GM23338 (cell line): ENCODE measurements at regions not wholly inside any gene's neighbourhood (a gene's known extent, or its start where the extent isn't known, plus 50 kb on each side); places are given as distances from the start of the nearest gene placed in this dataset.

Source experiments
- ATAC-seq: fragments of 200-7000 bp; cut with Tn5 transposase; 3 replicates; pipeline ENCODE4 v1.9.1; 2020
- DNase-seq: peaks from one replicate; pipeline ENCODE4 v3.0.0-alpha.2; 2015; ENCODE audit warnings: low spot score
- H2AFZ ChIP-seq: fragments of 200-600 bp; sonication (generic); 2 replicates; pipeline ENCODE4 v1.8.0; 2016; ENCODE audit warnings: antibody characterized with exemption, mild to moderate bottlenecking, moderate library complexity
- H3F3A ChIP-seq: fragments of 200-600 bp; sonication (generic); replicated peaks from 2 replicates; pipeline ENCODE4 v1.8.0; 2017; ENCODE audit warnings: antibody characterized with exemption, mixed run types, low read depth
- H3K27ac ChIP-seq: fragments of 200-600 bp; sonication (generic); 2 replicates; pipeline ENCODE4 v1.6.1; 2016; ENCODE audit warnings: low read depth
- H3K27me3 ChIP-seq: fragments of 200-600 bp; sonication (generic); 2 replicates; pipeline ENCODE4 v1.8.0; 2016; ENCODE audit warnings: mild to moderate bottlenecking, mixed run types, moderate library complexity; ENCODE audit not compliant: insufficient read depth
- H3K36me3 ChIP-seq: fragments of 200-600 bp; sonication (generic); 2 replicates; pipeline ENCODE4 v1.8.0; 2016; ENCODE audit warnings: mild to moderate bottlenecking; ENCODE audit not compliant: insufficient read depth
- H3K4me1 ChIP-seq: fragments of 200-600 bp; sonication (generic); 2 replicates; pipeline ENCODE4 v1.8.0; 2016; ENCODE audit warnings: mild to moderate bottlenecking, moderate library complexity; ENCODE audit not compliant: insufficient read depth
- H3K4me2 ChIP-seq: fragments of 200-600 bp; sonication (generic); 2 replicates; pipeline ENCODE4 v1.7.1; 2017; ENCODE audit warnings: mixed run types
- H3K4me3 ChIP-seq: fragments of 200-600 bp; sonication (generic); 2 replicates; pipeline ENCODE4 v1.6.1; 2016; ENCODE audit warnings: mixed run types
- H3K79me2 ChIP-seq: fragments of 200-600 bp; sonication (generic); replicated peaks from 2 replicates; pipeline ENCODE4 v1.8.0; 2017; ENCODE audit warnings: mild to moderate bottlenecking; ENCODE audit not compliant: insufficient read depth
- H3K9me2 ChIP-seq: fragments of 200-600 bp; sonication (generic); 2 replicates; pipeline ENCODE4 v1.8.0; 2017; ENCODE audit not compliant: insufficient read depth
- H4K20me1 ChIP-seq: fragments of 200-600 bp; sonication (generic); replicated peaks from 2 replicates; pipeline ENCODE4 v1.8.0; 2017; ENCODE audit warnings: mild to moderate bottlenecking; ENCODE audit not compliant: insufficient read depth
- H3K27ac Mint-ChIP-seq: 2 replicates; pipeline ENCODE4 v1.8.0; 2020; ENCODE audit warnings: inconsistent platforms, mild to moderate bottlenecking, moderate library complexity, mixed read lengths
- H3K27me3 Mint-ChIP-seq: 3 replicates; pipeline ENCODE4 v1.8.0; 2022; ENCODE audit warnings: low read depth, mild to moderate bottlenecking, moderate library complexity, mixed read lengths, inconsistent platforms; ENCODE audit not compliant: insufficient read depth, poor library complexity
- H3K36me3 Mint-ChIP-seq: 3 replicates; pipeline ENCODE4 v1.8.0; 2021; ENCODE audit warnings: low read depth, mild to moderate bottlenecking, inconsistent platforms, moderate library complexity, mixed read lengths
- H3K4me1 Mint-ChIP-seq: 3 replicates; pipeline ENCODE4 v1.8.0; 2020; ENCODE audit warnings: mild to moderate bottlenecking, inconsistent platforms, mixed read lengths
- H3K4me3 Mint-ChIP-seq: 3 replicates; pipeline ENCODE4 v1.8.0; 2021; ENCODE audit warnings: moderate library complexity, mild to moderate bottlenecking, inconsistent platforms, mixed read lengths
- H3K9me3 Mint-ChIP-seq: 3 replicates; pipeline ENCODE4 v1.8.0; 2020; ENCODE audit warnings: moderate library complexity, mild to moderate bottlenecking, inconsistent platforms, mixed read lengths
- CREB1 ChIP-seq: fragments of 250-450 bp; sonication (Bioruptor Pico); IDR thresholded peaks from 2 replicates; pipeline ENCODE4 v1.5.0; 2020; ENCODE audit warnings: low read depth, mild to moderate bottlenecking, moderate library complexity
- EZH2 ChIP-seq: fragments of 200-600 bp; sonication (generic); IDR thresholded peaks from one replicate; pipeline ENCODE4 v1.8.0; 2017; ENCODE audit warnings: antibody characterized with exemption, mild to moderate bottlenecking, low read depth; ENCODE audit not compliant: unreplicated experiment
- EZH2phosphoT487 ChIP-seq: fragments of 200-600 bp; sonication (generic); IDR thresholded peaks from one replicate; pipeline ENCODE4 v1.8.1; 2018; ENCODE audit warnings: antibody characterized with exemption; ENCODE audit not compliant: unreplicated experiment
- JUNB ChIP-seq: IDR thresholded peaks from one replicate; pipeline ENCODE4 v1.6.1; 2016; ENCODE audit warnings: antibody characterized with exemption; ENCODE audit not compliant: unreplicated experiment
- NANOG ChIP-seq: IDR thresholded peaks from 2 replicates; pipeline ENCODE4 v1.6.1; 2016; ENCODE audit warnings: antibody characterized with exemption, borderline replicate concordance
- POLR2AphosphoS5 ChIP-seq: IDR thresholded peaks from 2 replicates; pipeline ENCODE4 v1.6.1; 2016; ENCODE audit warnings: antibody characterized with exemption, low read depth
- STAT1 ChIP-seq: IDR thresholded peaks from one replicate; pipeline ENCODE4 v1.6.1; 2016; ENCODE audit warnings: antibody characterized with exemption; ENCODE audit not compliant: unreplicated experiment
- ZNF114 ChIP-seq: fragments of 250-450 bp; sonication (Bioruptor Pico); IDR thresholded peaks from 2 replicates; pipeline ENCODE4 v1.5.0; 2020; ENCODE audit warnings: mild to moderate bottlenecking, moderate library complexity
- ZNF331 ChIP-seq: fragments of 250-450 bp; sonication (Bioruptor Pico); IDR thresholded peaks from 2 replicates; pipeline ENCODE4 v1.5.0; 2020; ENCODE audit warnings: low read depth, mild to moderate bottlenecking, moderate library complexity
- TF ChIP-seq, protein P1 (sequence below), 2 experiments: fragments of 200-600 bp in 1 of 2; sonication (generic) in 1 of 2; conservative IDR thresholded peaks; 2 replicates each; pipeline versions ENCODE4 v1.5.1 to v1.6.1; 2016 to 2017; ENCODE audit warnings: antibody characterized with exemption in 2 of 2, low read depth in 2 of 2, mild to moderate bottlenecking in 2 of 2, moderate library complexity in 1 of 2
- TF ChIP-seq, protein P2 (sequence below): IDR thresholded peaks from 2 replicates; pipeline ENCODE4 v1.6.1; 2016; ENCODE audit warnings: antibody characterized with exemption
- TF ChIP-seq, protein P3 (sequence below): fragments of 250-450 bp; sonication (Bioruptor Pico); IDR thresholded peaks from 2 replicates; pipeline ENCODE4 v1.5.0; 2020; ENCODE audit warnings: mild to moderate bottlenecking, moderate library complexity
- TF ChIP-seq, protein P4 (sequence below): IDR thresholded peaks from one replicate; pipeline ENCODE4 v1.6.1; 2018; ENCODE audit warnings: antibody characterized with exemption; ENCODE audit not compliant: unreplicated experiment

DNA sequence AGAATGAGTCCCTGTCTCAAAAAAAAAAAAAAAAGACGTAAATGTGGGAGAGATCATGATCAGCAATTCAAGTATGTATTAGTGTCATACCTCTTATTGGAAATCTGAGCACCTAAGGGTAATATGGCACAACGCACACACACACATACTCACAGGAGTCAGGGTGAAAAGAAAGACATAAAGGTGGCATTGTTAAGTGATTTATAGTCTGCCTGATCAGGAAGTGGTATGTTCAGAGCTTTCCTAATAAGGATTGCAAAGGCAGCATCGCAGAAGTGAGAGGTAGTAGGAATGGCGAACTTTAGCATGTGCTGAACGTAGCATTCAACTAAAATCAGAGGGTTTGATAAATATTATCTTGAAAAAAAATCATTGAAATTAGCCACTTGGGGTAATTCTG lies 854.3 kb downstream of the METTL15 start:
- Histone ChIP-seq H4K20me1 (no peaks in the 10 kb centered on the region), H3K27me3 (no peaks in the 10 kb centered on the region), H3K4me3 (no peak overlapping the region), H3K4me1 (no peaks in the 10 kb centered on the region), H3K4me2 (no peak overlapping the region), H3K36me3 (no peaks in the 10 kb centered on the region), H3K27ac (no peak overlapping the region), H3K9me2 (peaks cover 7% of the 10 kb centered on the region; the same call in 1 of the 2 replicates), H2AFZ (no peak overlapping the region), H3K79me2 (no peaks in the 10 kb centered on the region), H3F3A (no peaks in the 10 kb centered on the region)
- ATAC-seq (no peak), DNase-seq (no peak)
- Mint-ChIP-seq H3K4me1 (peaks cover 4% of the 10 kb centered on the region; the same call in 2 of the 3 replicates), H3K36me3 (no peaks in the 10 kb centered on the region), H3K27me3 (no peaks in the 10 kb centered on the region), H3K4me3 (no peak overlapping the region), H3K27ac (no peak overlapping the region), H3K9me3 (no peaks in the 10 kb centered on the region)
- TF ChIP-seq ZNF114 (CRISPR knock-in tag) = no peak
- TF ChIP-seq, protein P1, sequence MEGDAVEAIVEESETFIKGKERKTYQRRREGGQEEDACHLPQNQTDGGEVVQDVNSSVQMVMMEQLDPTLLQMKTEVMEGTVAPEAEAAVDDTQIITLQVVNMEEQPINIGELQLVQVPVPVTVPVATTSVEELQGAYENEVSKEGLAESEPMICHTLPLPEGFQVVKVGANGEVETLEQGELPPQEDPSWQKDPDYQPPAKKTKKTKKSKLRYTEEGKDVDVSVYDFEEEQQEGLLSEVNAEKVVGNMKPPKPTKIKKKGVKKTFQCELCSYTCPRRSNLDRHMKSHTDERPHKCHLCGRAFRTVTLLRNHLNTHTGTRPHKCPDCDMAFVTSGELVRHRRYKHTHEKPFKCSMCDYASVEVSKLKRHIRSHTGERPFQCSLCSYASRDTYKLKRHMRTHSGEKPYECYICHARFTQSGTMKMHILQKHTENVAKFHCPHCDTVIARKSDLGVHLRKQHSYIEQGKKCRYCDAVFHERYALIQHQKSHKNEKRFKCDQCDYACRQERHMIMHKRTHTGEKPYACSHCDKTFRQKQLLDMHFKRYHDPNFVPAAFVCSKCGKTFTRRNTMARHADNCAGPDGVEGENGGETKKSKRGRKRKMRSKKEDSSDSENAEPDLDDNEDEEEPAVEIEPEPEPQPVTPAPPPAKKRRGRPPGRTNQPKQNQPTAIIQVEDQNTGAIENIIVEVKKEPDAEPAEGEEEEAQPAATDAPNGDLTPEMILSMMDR (conservative IDR thresholded peaks at IDR 0.05; ENCODE audit: low read depth in 2 of 2) = no peak
- no peak for TF ChIP-seq EZH2
- TF ChIP-seq, protein P2, sequence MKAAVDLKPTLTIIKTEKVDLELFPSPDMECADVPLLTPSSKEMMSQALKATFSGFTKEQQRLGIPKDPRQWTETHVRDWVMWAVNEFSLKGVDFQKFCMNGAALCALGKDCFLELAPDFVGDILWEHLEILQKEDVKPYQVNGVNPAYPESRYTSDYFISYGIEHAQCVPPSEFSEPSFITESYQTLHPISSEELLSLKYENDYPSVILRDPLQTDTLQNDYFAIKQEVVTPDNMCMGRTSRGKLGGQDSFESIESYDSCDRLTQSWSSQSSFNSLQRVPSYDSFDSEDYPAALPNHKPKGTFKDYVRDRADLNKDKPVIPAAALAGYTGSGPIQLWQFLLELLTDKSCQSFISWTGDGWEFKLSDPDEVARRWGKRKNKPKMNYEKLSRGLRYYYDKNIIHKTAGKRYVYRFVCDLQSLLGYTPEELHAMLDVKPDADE = no peak
- no peak for TF ChIP-seq CREB1
- TF ChIP-seq ZNF331 = no peak
- no peak for TF ChIP-seq JUNB
- TF ChIP-seq EZH2phosphoT487 = no peak
- TF ChIP-seq POLR2AphosphoS5 = no peak
- TF ChIP-seq, protein P3, sequence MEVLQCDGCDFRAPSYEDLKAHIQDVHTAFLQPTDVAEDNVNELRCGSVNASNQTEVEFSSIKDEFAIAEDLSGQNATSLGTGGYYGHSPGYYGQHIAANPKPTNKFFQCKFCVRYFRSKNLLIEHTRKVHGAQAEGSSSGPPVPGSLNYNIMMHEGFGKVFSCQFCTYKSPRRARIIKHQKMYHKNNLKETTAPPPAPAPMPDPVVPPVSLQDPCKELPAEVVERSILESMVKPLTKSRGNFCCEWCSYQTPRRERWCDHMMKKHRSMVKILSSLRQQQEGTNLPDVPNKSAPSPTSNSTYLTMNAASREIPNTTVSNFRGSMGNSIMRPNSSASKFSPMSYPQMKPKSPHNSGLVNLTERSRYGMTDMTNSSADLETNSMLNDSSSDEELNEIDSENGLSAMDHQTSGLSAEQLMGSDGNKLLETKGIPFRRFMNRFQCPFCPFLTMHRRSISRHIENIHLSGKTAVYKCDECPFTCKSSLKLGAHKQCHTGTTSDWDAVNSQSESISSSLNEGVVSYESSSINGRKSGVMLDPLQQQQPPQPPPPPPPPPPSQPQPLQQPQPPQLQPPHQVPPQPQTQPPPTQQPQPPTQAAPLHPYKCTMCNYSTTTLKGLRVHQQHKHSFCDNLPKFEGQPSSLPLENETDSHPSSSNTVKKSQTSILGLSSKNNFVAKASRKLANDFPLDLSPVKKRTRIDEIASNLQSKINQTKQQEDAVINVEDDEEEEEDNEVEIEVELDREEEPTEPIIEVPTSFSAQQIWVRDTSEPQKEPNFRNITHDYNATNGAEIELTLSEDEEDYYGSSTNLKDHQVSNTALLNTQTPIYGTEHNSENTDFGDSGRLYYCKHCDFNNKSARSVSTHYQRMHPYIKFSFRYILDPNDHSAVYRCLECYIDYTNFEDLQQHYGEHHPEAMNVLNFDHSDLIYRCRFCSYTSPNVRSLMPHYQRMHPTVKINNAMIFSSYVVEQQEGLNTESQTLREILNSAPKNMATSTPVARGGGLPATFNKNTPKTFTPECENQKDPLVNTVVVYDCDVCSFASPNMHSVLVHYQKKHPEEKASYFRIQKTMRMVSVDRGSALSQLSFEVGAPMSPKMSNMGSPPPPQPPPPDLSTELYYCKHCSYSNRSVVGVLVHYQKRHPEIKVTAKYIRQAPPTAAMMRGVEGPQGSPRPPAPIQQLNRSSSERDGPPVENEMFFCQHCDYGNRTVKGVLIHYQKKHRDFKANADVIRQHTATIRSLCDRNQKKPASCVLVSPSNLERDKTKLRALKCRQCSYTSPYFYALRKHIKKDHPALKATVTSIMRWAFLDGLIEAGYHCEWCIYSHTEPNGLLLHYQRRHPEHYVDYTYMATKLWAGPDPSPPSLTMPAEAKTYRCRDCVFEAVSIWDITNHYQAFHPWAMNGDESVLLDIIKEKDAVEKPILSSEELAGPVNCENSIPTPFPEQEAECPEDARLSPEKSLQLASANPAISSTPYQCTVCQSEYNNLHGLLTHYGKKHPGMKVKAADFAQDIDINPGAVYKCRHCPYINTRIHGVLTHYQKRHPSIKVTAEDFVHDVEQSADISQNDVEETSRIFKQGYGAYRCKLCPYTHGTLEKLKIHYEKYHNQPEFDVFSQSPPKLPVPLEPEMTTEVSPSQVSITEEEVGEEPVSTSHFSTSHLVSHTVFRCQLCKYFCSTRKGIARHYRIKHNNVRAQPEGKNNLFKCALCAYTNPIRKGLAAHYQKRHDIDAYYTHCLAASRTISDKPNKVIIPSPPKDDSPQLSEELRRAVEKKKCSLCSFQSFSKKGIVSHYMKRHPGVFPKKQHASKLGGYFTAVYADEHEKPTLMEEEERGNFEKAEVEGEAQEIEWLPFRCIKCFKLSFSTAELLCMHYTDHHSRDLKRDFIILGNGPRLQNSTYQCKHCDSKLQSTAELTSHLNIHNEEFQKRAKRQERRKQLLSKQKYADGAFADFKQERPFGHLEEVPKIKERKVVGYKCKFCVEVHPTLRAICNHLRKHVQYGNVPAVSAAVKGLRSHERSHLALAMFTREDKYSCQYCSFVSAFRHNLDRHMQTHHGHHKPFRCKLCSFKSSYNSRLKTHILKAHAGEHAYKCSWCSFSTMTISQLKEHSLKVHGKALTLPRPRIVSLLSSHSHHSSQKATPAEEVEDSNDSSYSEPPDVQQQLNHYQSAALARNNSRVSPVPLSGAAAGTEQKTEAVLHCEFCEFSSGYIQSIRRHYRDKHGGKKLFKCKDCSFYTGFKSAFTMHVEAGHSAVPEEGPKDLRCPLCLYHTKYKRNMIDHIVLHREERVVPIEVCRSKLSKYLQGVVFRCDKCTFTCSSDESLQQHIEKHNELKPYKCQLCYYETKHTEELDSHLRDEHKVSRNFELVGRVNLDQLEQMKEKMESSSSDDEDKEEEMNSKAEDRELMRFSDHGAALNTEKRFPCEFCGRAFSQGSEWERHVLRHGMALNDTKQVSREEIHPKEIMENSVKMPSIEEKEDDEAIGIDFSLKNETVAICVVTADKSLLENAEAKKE = no peak
- no peak for TF ChIP-seq STAT1
- TF ChIP-seq, protein P4, sequence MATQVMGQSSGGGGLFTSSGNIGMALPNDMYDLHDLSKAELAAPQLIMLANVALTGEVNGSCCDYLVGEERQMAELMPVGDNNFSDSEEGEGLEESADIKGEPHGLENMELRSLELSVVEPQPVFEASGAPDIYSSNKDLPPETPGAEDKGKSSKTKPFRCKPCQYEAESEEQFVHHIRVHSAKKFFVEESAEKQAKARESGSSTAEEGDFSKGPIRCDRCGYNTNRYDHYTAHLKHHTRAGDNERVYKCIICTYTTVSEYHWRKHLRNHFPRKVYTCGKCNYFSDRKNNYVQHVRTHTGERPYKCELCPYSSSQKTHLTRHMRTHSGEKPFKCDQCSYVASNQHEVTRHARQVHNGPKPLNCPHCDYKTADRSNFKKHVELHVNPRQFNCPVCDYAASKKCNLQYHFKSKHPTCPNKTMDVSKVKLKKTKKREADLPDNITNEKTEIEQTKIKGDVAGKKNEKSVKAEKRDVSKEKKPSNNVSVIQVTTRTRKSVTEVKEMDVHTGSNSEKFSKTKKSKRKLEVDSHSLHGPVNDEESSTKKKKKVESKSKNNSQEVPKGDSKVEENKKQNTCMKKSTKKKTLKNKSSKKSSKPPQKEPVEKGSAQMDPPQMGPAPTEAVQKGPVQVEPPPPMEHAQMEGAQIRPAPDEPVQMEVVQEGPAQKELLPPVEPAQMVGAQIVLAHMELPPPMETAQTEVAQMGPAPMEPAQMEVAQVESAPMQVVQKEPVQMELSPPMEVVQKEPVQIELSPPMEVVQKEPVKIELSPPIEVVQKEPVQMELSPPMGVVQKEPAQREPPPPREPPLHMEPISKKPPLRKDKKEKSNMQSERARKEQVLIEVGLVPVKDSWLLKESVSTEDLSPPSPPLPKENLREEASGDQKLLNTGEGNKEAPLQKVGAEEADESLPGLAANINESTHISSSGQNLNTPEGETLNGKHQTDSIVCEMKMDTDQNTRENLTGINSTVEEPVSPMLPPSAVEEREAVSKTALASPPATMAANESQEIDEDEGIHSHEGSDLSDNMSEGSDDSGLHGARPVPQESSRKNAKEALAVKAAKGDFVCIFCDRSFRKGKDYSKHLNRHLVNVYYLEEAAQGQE = no peak
- TF ChIP-seq NANOG = no peak
